ENCODE measurements at regions not wholly inside any gene's neighbourhood (a gene's known extent, or its start where the extent isn't known, plus 50 kb on each side); places are given as distances from the start of the nearest gene placed in this dataset.
"Not testable (repeated sequence)": the region's sequence is repeated elsewhere in the genome, so short reads cannot be mapped to it uniquely, and the experiment has no call there.

- no peak for DNase-seq (ENCODE audit: low spot score)
These were observed 300.5 kb downstream of the CCDC74A start for GRCh38 chr2:131828164-131828561.

- DNase-seq (ENCODE audit: low spot score) = not testable (repeated sequence)
These were observed 301.2 kb downstream of the CCDC74A start for GRCh38 chr2:131828633-131829455.

- not testable (repeated sequence) for DNase-seq (ENCODE audit: low spot score)
These were observed 302.0 kb downstream of the CCDC74A start for GRCh38 chr2:131829456-131830241.

GRCh38 chr2:131830242-131830945, 302.7 kb downstream of the CCDC74A start:
- not testable (repeated sequence) for DNase-seq (ENCODE audit: low spot score)

GRCh38 chr2:131830946-131831310, 303.2 kb downstream of the CCDC74A start:
- not testable (repeated sequence) for DNase-seq (ENCODE audit: low spot score)

GRCh38 chr2:131831450-131832208, 303.9 kb downstream of the CCDC74A start:
- DNase-seq (ENCODE audit: low spot score) = not testable (repeated sequence)

GRCh38 chr2:131832209-131832780, 304.6 kb downstream of the CCDC74A start:
- DNase-seq (ENCODE audit: low spot score) = not testable (repeated sequence)

- DNase-seq (ENCODE audit: low spot score) = not testable (repeated sequence)
These were observed 305.2 kb downstream of the CCDC74A start for GRCh38 chr2:131832917-131833316.

- DNase-seq (ENCODE audit: low spot score) = not testable (repeated sequence)
These were observed 305.9 kb downstream of the CCDC74A start for GRCh38 chr2:131833367-131834202.

GRCh38 chr2:131834203-131835020, 306.7 kb downstream of the CCDC74A start:
- DNase-seq (ENCODE audit: low spot score) = not testable (repeated sequence)

GRCh38 chr2:131835022-131835421, 307.3 kb downstream of the CCDC74A start:
- not testable (repeated sequence) for DNase-seq (ENCODE audit: low spot score)

- no peak for DNase-seq (ENCODE audit: low spot score)
These were observed 308.0 kb downstream of the CCDC74A start for GRCh38 chr2:131835621-131836091.

- DNase-seq (ENCODE audit: low spot score) = not testable (repeated sequence)
These were observed 308.4 kb downstream of the CCDC74A start for GRCh38 chr2:131836116-131836515.

- DNase-seq (ENCODE audit: low spot score) = not testable (repeated sequence)
These were observed 316.4 kb downstream of the CCDC74A start for GRCh38 chr2:131844044-131844443.

- not testable (repeated sequence) for DNase-seq (ENCODE audit: low spot score)
These were observed 305.6 kb downstream of the ANKRD30BL start for GRCh38 chr2:131856202-131856601.

GRCh38 chr2:131858197-131858596, 303.6 kb downstream of the ANKRD30BL start:
- DNase-seq (ENCODE audit: low spot score) = not testable (repeated sequence)

Data from ureter (tissue), 1 donor.